ENCODE measurements at regions not wholly inside any gene's neighbourhood (a gene's known extent, or its start where the extent isn't known, plus 50 kb on each side); places are given as distances from the start of the nearest gene placed in this dataset.

GRCh38 chr9:75230469-75230868 is 142.2 kb downstream of the OSTF1 start:
- no peak for TF ChIP-seq POLR2AphosphoS5 (IDR thresholded peaks at IDR 0.05; ENCODE audit: low read depth, low read length)
- TF ChIP-seq POLR2A (IDR thresholded peaks at IDR 0.05; ENCODE audit: low read depth, low read length): no peak
- TF ChIP-seq TAF1 (IDR thresholded peaks at IDR 0.05; ENCODE audit: borderline replicate concordance, low read depth, low read length): no peak

Data from GM12892 (cell line).